ENCODE measurements at regions not wholly inside any gene's neighbourhood (a gene's known extent, or its start where the extent isn't known, plus 50 kb on each side); places are given as distances from the start of the nearest gene placed in this dataset.

- H3K27me3 ChIP-seq (ENCODE audit: control insufficient read depth, insufficient read depth, low read length), result no peaks in the 10 kb centered on the region
- no peak overlapping the region for H3K4me2 ChIP-seq (ENCODE audit: low read length)
- H3K4me3 ChIP-seq (ENCODE audit: low read length), result no peak overlapping the region
- H3K36me3 ChIP-seq (ENCODE audit: insufficient read depth, low read length), result no peaks in the 10 kb centered on the region
- no peak overlapping the region for H3K9ac ChIP-seq (ENCODE audit: low read depth, low read length)
- no peaks in the 10 kb centered on the region for H3K9me3 ChIP-seq (replicated peaks; ENCODE audit: low read length)
- peaks cover 18% of the 10 kb centered on the region for H3K4me1 ChIP-seq (ENCODE audit: control insufficient read depth, insufficient read depth, low read length)
These were observed 74.1 kb downstream of the HFE start for GRCh38 chr6:26161322-26161721.

GRCh38 chr6:26162399-26162798 is 75.2 kb downstream of the HFE start:
- Histone ChIP-seq H3K4me2 (ENCODE audit: low read length) (no peak overlapping the region), H3K4me1 (ENCODE audit: control insufficient read depth, insufficient read depth, low read length) (peaks cover 9% of the 10 kb centered on the region), H3K36me3 (ENCODE audit: insufficient read depth, low read length) (no peaks in the 10 kb centered on the region), H3K27me3 (ENCODE audit: control insufficient read depth, insufficient read depth, low read length) (no peaks in the 10 kb centered on the region), H3K9ac (ENCODE audit: low read depth, low read length) (no peak overlapping the region), H3K9me3 (replicated peaks; ENCODE audit: low read length) (no peaks in the 10 kb centered on the region), H3K4me3 (ENCODE audit: low read length) (no peak overlapping the region)

GRCh38 chr6:26163427-26164119 is 76.3 kb downstream of the HFE start:
- peaks cover 8% of the 10 kb centered on the region for H3K4me1 ChIP-seq (ENCODE audit: control insufficient read depth, insufficient read depth, low read length)
- H3K36me3 ChIP-seq (ENCODE audit: insufficient read depth, low read length), result no peaks in the 10 kb centered on the region
- H3K9me3 ChIP-seq (replicated peaks; ENCODE audit: low read length), result no peaks in the 10 kb centered on the region
- no peaks in the 10 kb centered on the region for H3K27me3 ChIP-seq (ENCODE audit: control insufficient read depth, insufficient read depth, low read length)
- no peak overlapping the region for H3K4me3 ChIP-seq (ENCODE audit: low read length)
- H3K9ac ChIP-seq (ENCODE audit: low read depth, low read length), result no peak overlapping the region
- H3K4me2 ChIP-seq (ENCODE audit: low read length), result no peak overlapping the region

GRCh38 chr6:26164120-26164505 is 76.9 kb downstream of the HFE start:
- Histone ChIP-seq H3K4me2 (ENCODE audit: low read length) (no peak overlapping the region), H3K4me3 (ENCODE audit: low read length) (no peak overlapping the region), H3K9me3 (replicated peaks; ENCODE audit: low read length) (no peaks in the 10 kb centered on the region), H3K9ac (ENCODE audit: low read depth, low read length) (no peak overlapping the region), H3K27me3 (ENCODE audit: control insufficient read depth, insufficient read depth, low read length) (no peaks in the 10 kb centered on the region), H3K36me3 (ENCODE audit: insufficient read depth, low read length) (no peaks in the 10 kb centered on the region), H3K4me1 (ENCODE audit: control insufficient read depth, insufficient read depth, low read length) (peaks cover 8% of the 10 kb centered on the region)

- Histone ChIP-seq H3K9ac (ENCODE audit: low read depth, low read length) (no peak overlapping the region), H3K4me2 (ENCODE audit: low read length) (no peak overlapping the region), H3K4me1 (ENCODE audit: control insufficient read depth, insufficient read depth, low read length) (no peaks in the 10 kb centered on the region), H3K4me3 (ENCODE audit: low read length) (no peak overlapping the region), H3K36me3 (ENCODE audit: insufficient read depth, low read length) (no peaks in the 10 kb centered on the region), H3K9me3 (replicated peaks; ENCODE audit: low read length) (no peaks in the 10 kb centered on the region), H3K27me3 (ENCODE audit: control insufficient read depth, insufficient read depth, low read length) (no peaks in the 10 kb centered on the region)
These were observed 78.1 kb downstream of the HFE start for GRCh38 chr6:26165261-26165790.

- H3K4me3 ChIP-seq (ENCODE audit: low read length), result no peak overlapping the region
- H3K4me2 ChIP-seq (ENCODE audit: low read length), result no peak overlapping the region
- no peaks in the 10 kb centered on the region for H3K9me3 ChIP-seq (replicated peaks; ENCODE audit: low read length)
- no peak overlapping the region for H3K9ac ChIP-seq (ENCODE audit: low read depth, low read length)
- H3K27me3 ChIP-seq (ENCODE audit: control insufficient read depth, insufficient read depth, low read length), result no peaks in the 10 kb centered on the region
- H3K4me1 ChIP-seq (ENCODE audit: control insufficient read depth, insufficient read depth, low read length), result peaks cover 4% of the 10 kb centered on the region
- H3K36me3 ChIP-seq (ENCODE audit: insufficient read depth, low read length), result no peaks in the 10 kb centered on the region
These were observed 83.0 kb downstream of the HFE start for GRCh38 chr6:26170181-26170580.

DNA sequence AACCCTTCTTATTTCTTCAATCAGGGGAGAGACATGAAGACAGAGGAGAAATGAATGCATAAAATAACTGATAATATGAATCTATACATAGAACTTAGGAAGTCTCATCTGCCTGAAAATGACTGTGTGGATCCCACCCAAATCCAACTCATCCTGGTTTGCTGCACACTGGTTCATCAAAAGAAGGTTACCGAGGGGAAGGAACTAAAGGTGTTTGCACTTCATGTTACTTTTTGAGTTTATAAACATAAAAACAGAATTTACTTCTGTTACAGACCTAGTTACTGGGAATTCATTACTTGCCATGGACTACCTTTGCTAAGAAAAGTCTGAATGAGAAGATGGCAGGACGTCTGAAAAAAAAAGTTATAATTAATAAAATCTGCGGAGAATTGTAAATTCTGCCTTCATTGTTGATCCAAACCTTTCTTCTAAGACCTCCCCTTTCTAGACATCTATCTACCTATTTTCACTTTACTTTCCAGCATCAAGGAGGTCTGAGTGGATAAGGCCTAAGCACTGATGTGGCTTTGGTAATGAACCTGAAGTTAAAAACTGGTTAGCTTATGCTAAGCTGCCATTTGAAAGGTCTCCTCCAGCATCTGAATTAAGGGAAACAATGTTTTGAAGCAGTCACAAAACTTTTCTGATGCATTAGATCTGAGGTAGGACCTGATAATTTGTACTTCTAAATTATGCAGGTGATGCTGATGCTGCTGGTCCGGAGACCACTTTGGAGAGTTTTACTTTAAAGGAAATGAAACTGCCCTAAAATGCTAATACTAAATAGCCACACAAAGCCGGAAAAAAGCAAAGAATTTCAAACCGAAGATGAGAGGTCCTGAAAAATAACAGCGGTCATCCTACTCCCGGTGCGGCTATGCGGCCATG is 84.0 kb downstream of the HFE start:
- H3K9ac ChIP-seq (ENCODE audit: low read depth, low read length), result peak overlapping the region; percentile 86
- H3K27me3 ChIP-seq (ENCODE audit: control insufficient read depth, insufficient read depth, low read length), result no peaks in the 10 kb centered on the region
- H3K4me2 ChIP-seq (ENCODE audit: low read length), result peak overlapping the region; percentile 85
- no peaks in the 10 kb centered on the region for H3K9me3 ChIP-seq (replicated peaks; ENCODE audit: low read length)
- H3K4me1 ChIP-seq (ENCODE audit: control insufficient read depth, insufficient read depth, low read length), result peaks cover 4% of the 10 kb centered on the region
- no peaks in the 10 kb centered on the region for H3K36me3 ChIP-seq (ENCODE audit: insufficient read depth, low read length)
- H3K4me3 ChIP-seq (ENCODE audit: low read length), result peak overlapping the region; percentile 81

GRCh38 chr6:26172608-26172968 is 85.4 kb downstream of the HFE start:
- Histone ChIP-seq H3K9ac (ENCODE audit: low read depth, low read length) (peak overlapping the region; percentile 86), H3K4me2 (ENCODE audit: low read length) (peak overlapping the region; percentile 85), H3K4me1 (ENCODE audit: control insufficient read depth, insufficient read depth, low read length) (peaks cover 4% of the 10 kb centered on the region), H3K36me3 (ENCODE audit: insufficient read depth, low read length) (no peaks in the 10 kb centered on the region), H3K27me3 (ENCODE audit: control insufficient read depth, insufficient read depth, low read length) (no peaks in the 10 kb centered on the region), H3K4me3 (ENCODE audit: low read length) (peak overlapping the region; percentile 81), H3K9me3 (replicated peaks; ENCODE audit: low read length) (no peaks in the 10 kb centered on the region)

- Histone ChIP-seq H3K4me1 (ENCODE audit: control insufficient read depth, insufficient read depth, low read length) (peaks cover 4% of the 10 kb centered on the region), H3K9ac (ENCODE audit: low read depth, low read length) (no peak overlapping the region), H3K36me3 (ENCODE audit: insufficient read depth, low read length) (no peaks in the 10 kb centered on the region), H3K9me3 (replicated peaks; ENCODE audit: low read length) (no peaks in the 10 kb centered on the region), H3K4me2 (ENCODE audit: low read length) (peak overlapping the region; percentile 8), H3K27me3 (ENCODE audit: control insufficient read depth, insufficient read depth, low read length) (no peaks in the 10 kb centered on the region), H3K4me3 (ENCODE audit: low read length) (no peak overlapping the region)
These were observed 86.6 kb downstream of the HFE start for GRCh38 chr6:26173836-26174145.

- H3K4me1 ChIP-seq (ENCODE audit: control insufficient read depth, insufficient read depth, low read length), result peaks cover 4% of the 10 kb centered on the region
- H3K4me2 ChIP-seq (ENCODE audit: low read length), result no peak overlapping the region
- H3K9ac ChIP-seq (ENCODE audit: low read depth, low read length), result no peak overlapping the region
- no peak overlapping the region for H3K4me3 ChIP-seq (ENCODE audit: low read length)
- H3K36me3 ChIP-seq (ENCODE audit: insufficient read depth, low read length), result no peaks in the 10 kb centered on the region
- H3K9me3 ChIP-seq (replicated peaks; ENCODE audit: low read length), result no peaks in the 10 kb centered on the region
- no peaks in the 10 kb centered on the region for H3K27me3 ChIP-seq (ENCODE audit: control insufficient read depth, insufficient read depth, low read length)
These were observed 87.8 kb downstream of the HFE start for GRCh38 chr6:26175033-26175427.

GRCh38 chr6:26175428-26176181 is 88.4 kb downstream of the HFE start:
- Histone ChIP-seq H3K36me3 (ENCODE audit: insufficient read depth, low read length) (no peaks in the 10 kb centered on the region), H3K9ac (ENCODE audit: low read depth, low read length) (no peak overlapping the region), H3K27me3 (ENCODE audit: control insufficient read depth, insufficient read depth, low read length) (no peaks in the 10 kb centered on the region)

More at GRCh38 chr6:26175428-26176181, 88.4 kb downstream of the HFE start:
- H3K4me1 ChIP-seq (ENCODE audit: control insufficient read depth, insufficient read depth, low read length), result peaks cover 4% of the 10 kb centered on the region
- no peak overlapping the region for H3K4me2 ChIP-seq (ENCODE audit: low read length)
- H3K4me3 ChIP-seq (ENCODE audit: low read length), result no peak overlapping the region
- no peaks in the 10 kb centered on the region for H3K9me3 ChIP-seq (replicated peaks; ENCODE audit: low read length)

All from skeletal muscle satellite cell (primary cell).